ENCODE measurements at regions not wholly inside any gene's neighbourhood (a gene's known extent, or its start where the extent isn't known, plus 50 kb on each side); places are given as distances from the start of the nearest gene placed in this dataset.

DNA sequence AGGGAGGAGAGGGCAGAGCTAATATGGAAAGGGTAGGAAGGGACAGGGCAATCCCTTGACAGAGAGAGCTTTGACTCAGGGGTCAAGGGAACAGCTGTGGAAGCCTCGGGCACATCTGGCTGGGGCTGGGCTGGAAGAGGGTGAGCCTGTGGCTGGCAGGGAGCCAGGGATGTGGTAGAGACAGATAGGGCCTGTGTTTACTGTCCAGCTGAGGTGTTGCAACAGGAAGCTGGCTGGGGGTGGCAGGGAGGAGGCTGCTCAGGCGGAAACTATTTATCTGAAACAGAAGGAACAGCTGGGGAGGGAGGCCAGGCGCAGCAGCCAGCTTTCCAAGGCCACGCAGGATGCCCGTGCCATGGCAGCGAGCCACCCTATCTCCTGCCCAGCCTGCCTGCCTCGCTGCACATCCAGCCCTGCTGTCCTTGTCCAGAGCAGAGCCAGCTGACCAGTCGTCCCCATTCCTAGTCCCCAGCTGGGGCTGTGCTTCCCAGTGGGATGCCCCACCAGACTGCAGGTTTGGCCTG is 264.7 kb downstream of the CYP26B1 start (continued):
- 0 out of 2 replicates have a peak, but pooled peaks have one; percentile 42 for TF ChIP-seq KLF11 (CRISPR knock-in tag; IDR thresholded peaks at IDR 0.05)
- TF ChIP-seq ZNF768 (CRISPR knock-in tag; IDR thresholded peaks at IDR 0.05) = peak; percentile 55; the same call in 1 of the 2 replicates
- TF ChIP-seq, protein P1, sequence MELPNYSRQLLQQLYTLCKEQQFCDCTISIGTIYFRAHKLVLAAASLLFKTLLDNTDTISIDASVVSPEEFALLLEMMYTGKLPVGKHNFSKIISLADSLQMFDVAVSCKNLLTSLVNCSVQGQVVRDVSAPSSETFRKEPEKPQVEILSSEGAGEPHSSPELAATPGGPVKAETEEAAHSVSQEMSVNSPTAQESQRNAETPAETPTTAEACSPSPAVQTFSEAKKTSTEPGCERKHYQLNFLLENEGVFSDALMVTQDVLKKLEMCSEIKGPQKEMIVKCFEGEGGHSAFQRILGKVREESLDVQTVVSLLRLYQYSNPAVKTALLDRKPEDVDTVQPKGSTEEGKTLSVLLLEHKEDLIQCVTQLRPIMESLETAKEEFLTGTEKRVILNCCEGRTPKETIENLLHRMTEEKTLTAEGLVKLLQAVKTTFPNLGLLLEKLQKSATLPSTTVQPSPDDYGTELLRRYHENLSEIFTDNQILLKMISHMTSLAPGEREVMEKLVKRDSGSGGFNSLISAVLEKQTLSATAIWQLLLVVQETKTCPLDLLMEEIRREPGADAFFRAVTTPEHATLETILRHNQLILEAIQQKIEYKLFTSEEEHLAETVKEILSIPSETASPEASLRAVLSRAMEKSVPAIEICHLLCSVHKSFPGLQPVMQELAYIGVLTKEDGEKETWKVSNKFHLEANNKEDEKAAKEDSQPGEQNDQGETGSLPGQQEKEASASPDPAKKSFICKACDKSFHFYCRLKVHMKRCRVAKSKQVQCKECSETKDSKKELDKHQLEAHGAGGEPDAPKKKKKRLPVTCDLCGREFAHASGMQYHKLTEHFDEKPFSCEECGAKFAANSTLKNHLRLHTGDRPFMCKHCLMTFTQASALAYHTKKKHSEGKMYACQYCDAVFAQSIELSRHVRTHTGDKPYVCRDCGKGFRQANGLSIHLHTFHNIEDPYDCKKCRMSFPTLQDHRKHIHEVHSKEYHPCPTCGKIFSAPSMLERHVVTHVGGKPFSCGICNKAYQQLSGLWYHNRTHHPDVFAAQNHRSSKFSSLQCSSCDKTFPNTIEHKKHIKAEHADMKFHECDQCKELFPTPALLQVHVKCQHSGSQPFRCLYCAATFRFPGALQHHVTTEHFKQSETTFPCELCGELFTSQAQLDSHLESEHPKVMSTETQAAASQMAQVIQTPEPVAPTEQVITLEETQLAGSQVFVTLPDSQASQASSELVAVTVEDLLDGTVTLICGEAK (IDR thresholded peaks at IDR 0.05) = no peak
- TF ChIP-seq, protein P1 (CRISPR knock-in tag; IDR thresholded peaks at IDR 0.05) = peak; percentile 87
- no peak for TF ChIP-seq ZNF720 (CRISPR knock-in tag; IDR thresholded peaks at IDR 0.05)
- TF ChIP-seq, protein P2, sequence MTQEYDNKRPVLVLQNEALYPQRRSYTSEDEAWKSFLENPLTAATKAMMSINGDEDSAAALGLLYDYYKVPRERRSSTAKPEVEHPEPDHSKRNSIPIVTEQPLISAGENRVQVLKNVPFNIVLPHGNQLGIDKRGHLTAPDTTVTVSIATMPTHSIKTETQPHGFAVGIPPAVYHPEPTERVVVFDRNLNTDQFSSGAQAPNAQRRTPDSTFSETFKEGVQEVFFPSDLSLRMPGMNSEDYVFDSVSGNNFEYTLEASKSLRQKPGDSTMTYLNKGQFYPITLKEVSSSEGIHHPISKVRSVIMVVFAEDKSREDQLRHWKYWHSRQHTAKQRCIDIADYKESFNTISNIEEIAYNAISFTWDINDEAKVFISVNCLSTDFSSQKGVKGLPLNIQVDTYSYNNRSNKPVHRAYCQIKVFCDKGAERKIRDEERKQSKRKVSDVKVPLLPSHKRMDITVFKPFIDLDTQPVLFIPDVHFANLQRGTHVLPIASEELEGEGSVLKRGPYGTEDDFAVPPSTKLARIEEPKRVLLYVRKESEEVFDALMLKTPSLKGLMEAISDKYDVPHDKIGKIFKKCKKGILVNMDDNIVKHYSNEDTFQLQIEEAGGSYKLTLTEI (CRISPR knock-in tag; conservative IDR thresholded peaks at IDR 0.05) = no peak
- TF ChIP-seq, protein P3, sequence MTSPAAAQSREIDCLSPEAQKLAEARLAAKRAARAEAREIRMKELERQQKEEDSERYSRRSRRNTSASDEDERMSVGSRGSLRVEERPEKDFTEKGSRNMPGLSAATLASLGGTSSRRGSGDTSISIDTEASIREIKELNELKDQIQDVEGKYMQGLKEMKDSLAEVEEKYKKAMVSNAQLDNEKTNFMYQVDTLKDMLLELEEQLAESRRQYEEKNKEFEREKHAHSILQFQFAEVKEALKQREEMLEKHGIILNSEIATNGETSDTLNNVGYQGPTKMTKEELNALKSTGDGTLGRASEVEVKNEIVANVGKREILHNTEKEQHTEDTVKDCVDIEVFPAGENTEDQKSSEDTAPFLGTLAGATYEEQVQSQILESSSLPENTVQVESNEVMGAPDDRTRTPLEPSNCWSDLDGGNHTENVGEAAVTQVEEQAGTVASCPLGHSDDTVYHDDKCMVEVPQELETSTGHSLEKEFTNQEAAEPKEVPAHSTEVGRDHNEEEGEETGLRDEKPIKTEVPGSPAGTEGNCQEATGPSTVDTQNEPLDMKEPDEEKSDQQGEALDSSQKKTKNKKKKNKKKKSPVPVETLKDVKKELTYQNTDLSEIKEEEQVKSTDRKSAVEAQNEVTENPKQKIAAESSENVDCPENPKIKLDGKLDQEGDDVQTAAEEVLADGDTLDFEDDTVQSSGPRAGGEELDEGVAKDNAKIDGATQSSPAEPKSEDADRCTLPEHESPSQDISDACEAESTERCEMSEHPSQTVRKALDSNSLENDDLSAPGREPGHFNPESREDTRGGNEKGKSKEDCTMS (CRISPR knock-in tag; conservative IDR thresholded peaks at IDR 0.05) = no peak
- TF ChIP-seq, protein P4, sequence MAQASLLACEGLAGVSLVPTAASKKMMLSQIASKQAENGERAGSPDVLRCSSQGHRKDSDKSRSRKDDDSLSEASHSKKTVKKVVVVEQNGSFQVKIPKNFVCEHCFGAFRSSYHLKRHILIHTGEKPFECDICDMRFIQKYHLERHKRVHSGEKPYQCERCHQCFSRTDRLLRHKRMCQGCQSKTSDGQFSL (CRISPR knock-in tag; IDR thresholded peaks at IDR 0.05) = 0 out of 2 replicates have a peak, but pooled peaks have one; percentile 58
- no peak for TF ChIP-seq ZNF24 (IDR thresholded peaks at IDR 0.05)
- TF ChIP-seq ZNF138 (CRISPR knock-in tag; IDR thresholded peaks at IDR 0.05; ENCODE audit: low read depth) = no peak
- TF ChIP-seq, protein P5, sequence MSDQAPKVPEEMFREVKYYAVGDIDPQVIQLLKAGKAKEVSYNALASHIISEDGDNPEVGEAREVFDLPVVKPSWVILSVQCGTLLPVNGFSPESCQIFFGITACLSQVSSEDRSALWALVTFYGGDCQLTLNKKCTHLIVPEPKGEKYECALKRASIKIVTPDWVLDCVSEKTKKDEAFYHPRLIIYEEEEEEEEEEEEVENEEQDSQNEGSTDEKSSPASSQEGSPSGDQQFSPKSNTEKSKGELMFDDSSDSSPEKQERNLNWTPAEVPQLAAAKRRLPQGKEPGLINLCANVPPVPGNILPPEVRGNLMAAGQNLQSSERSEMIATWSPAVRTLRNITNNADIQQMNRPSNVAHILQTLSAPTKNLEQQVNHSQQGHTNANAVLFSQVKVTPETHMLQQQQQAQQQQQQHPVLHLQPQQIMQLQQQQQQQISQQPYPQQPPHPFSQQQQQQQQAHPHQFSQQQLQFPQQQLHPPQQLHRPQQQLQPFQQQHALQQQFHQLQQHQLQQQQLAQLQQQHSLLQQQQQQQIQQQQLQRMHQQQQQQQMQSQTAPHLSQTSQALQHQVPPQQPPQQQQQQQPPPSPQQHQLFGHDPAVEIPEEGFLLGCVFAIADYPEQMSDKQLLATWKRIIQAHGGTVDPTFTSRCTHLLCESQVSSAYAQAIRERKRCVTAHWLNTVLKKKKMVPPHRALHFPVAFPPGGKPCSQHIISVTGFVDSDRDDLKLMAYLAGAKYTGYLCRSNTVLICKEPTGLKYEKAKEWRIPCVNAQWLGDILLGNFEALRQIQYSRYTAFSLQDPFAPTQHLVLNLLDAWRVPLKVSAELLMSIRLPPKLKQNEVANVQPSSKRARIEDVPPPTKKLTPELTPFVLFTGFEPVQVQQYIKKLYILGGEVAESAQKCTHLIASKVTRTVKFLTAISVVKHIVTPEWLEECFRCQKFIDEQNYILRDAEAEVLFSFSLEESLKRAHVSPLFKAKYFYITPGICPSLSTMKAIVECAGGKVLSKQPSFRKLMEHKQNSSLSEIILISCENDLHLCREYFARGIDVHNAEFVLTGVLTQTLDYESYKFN (CRISPR knock-in tag; conservative IDR thresholded peaks at IDR 0.05) = peak; percentile 84
- 0 out of 2 replicates have a peak, but pooled peaks have one; percentile 41 for TF ChIP-seq ZNF224 (CRISPR knock-in tag; IDR thresholded peaks at IDR 0.05)

All from HepG2 (cell line).